B cell (primary cell): ENCODE measurements at regions not wholly inside any gene's neighbourhood (a gene's known extent, or its start where the extent isn't known, plus 50 kb on each side); places are given as distances from the start of the nearest gene placed in this dataset.

Source experiments
- ATAC-seq: fragments of 200-7000 bp; cut with Tn5 transposase; one replicate; pipeline ENCODE4 v1.10.0; 2021; ENCODE audit warnings: low read depth, mild to moderate bottlenecking, moderate number of reproducible peaks, moderate library complexity
- CTCF ChIA-PET: fragments of 350-600 bp; sonication (Branson Sonifier 250); formaldehyde crosslinking; loops from one replicate; lab custom pipeline; 2021; ENCODE audit warnings: antibody characterized with exemption, inconsistent platforms; lab: Charles Lee
- POLR2A ChIA-PET: fragments of 350-600 bp; sonication (Branson Sonifier 250); formaldehyde crosslinking; loops from one replicate; lab custom pipeline; 2021; ENCODE audit warnings: antibody characterized with exemption; lab: Charles Lee
- DNase-seq: peaks from one replicate; pipeline ENCODE4 v3.0.0; 2013
- H2AFZ ChIP-seq: 2 replicates; pipeline ENCODE4 v1.6.1; 2012; ENCODE audit warnings: mild to moderate bottlenecking, low read depth, low read length; ENCODE audit not compliant: insufficient read depth, poor library complexity, severe bottlenecking
- H3K27ac ChIP-seq, 2 donors: 1 replicate in 1 of 2; 2 replicates in 1 of 2; pipeline ENCODE4 v1.5.1; 2012 to 2013; ENCODE audit warnings: low read length in 2 of 2, mild to moderate bottlenecking in 2 of 2, moderate library complexity in 1 of 2
- H3K27me3 ChIP-seq, 4 experiments: fragments of 200-600 bp in 1 of 4; sonication (generic) in 1 of 4; replicated peaks in 1 of 4; 1 replicate in 2 of 4; 2 replicates in 2 of 4; pipeline versions ENCODE4 v1.6.1 to v1.7.0; 2013 to 2016; ENCODE audit warnings: low read length in 3 of 4, mild to moderate bottlenecking in 2 of 4, mixed read lengths in 1 of 4, moderate library complexity in 1 of 4; ENCODE audit not compliant: insufficient read depth in 4 of 4, control insufficient read depth in 3 of 4; ENCODE audit errors: control extremely low read depth in 1 of 4
- H3K36me3 ChIP-seq, 2 experiments: replicated peaks in 1 of 2; 1 replicate in 1 of 2; 2 replicates in 1 of 2; pipeline versions ENCODE4 v1.6.1 to v1.7.1; 2013; ENCODE audit warnings: low read length in 1 of 2; ENCODE audit not compliant: insufficient read depth in 2 of 2, control insufficient read depth in 1 of 2; ENCODE audit errors: control extremely low read depth in 1 of 2, extremely low read depth in 1 of 2
- H3K4me1 ChIP-seq, 2 donors: fragments of 200-600 bp in 1 of 2; sonication (generic) in 1 of 2; 1 replicate in 1 of 2; 2 replicates in 1 of 2; pipeline versions ENCODE4 v1.5.1 to v1.6.1; 2013 to 2017; ENCODE audit warnings: low read length in 2 of 2; ENCODE audit not compliant: control insufficient read depth in 2 of 2, insufficient read depth in 2 of 2
- H3K4me2 ChIP-seq: replicated peaks from 2 replicates; pipeline ENCODE3; 2012; ENCODE audit warnings: mild to moderate bottlenecking, low read depth, low read length; ENCODE audit not compliant: poor library complexity, severe bottlenecking
- H3K4me3 ChIP-seq, 5 experiments: fragments of 200-600 bp in 1 of 5; sonication (generic) in 1 of 5; 1 replicate in 3 of 5; 2 replicates in 2 of 5; pipeline versions ENCODE4 v1.5.1 to v1.7.0; 2011 to 2016; ENCODE audit warnings: low read length in 4 of 5, mild to moderate bottlenecking in 4 of 5, low read depth in 2 of 5, control low read depth in 1 of 5, moderate library complexity in 1 of 5; ENCODE audit not compliant: insufficient read depth in 1 of 5; ENCODE audit errors: control extremely low read depth in 1 of 5, extremely low read depth in 1 of 5
- H3K79me2 ChIP-seq: fragments of 200-600 bp; sonication (generic); one replicate; pipeline ENCODE4 v1.6.0; 2016; ENCODE audit warnings: low read length; ENCODE audit not compliant: control insufficient read depth, insufficient read depth
- H3K9ac ChIP-seq: fragments of 200-600 bp; sonication (generic); 2 replicates; pipeline ENCODE4 v1.6.1; 2017; ENCODE audit warnings: mild to moderate bottlenecking, low read length, moderate library complexity
- H3K9me3 ChIP-seq, 3 donors: one replicate each; pipeline versions ENCODE4 v1.6.1 to v1.7.1; 2013; ENCODE audit warnings: low read length in 2 of 3; ENCODE audit not compliant: control insufficient read depth in 2 of 3, insufficient read depth in 1 of 3; ENCODE audit errors: control extremely low read depth in 1 of 3
- H4K20me1 ChIP-seq: 2 replicates; pipeline ENCODE4 v1.6.0; 2012; ENCODE audit warnings: mild to moderate bottlenecking, low read length; ENCODE audit not compliant: insufficient read depth, control insufficient read depth, poor library complexity, severe bottlenecking
- H3K27ac Mint-ChIP-seq: one replicate; pipeline ENCODE4 v1.8.0; 2021; ENCODE audit warnings: mixed read lengths
- H3K27me3 Mint-ChIP-seq: one replicate; pipeline ENCODE4 v1.8.0; 2021; ENCODE audit warnings: mixed read lengths
- H3K4me1 Mint-ChIP-seq: one replicate; pipeline ENCODE4 v1.8.0; 2021; ENCODE audit warnings: mixed read lengths
- H3K4me3 Mint-ChIP-seq: one replicate; pipeline ENCODE4 v1.8.0; 2021; ENCODE audit warnings: mixed read lengths
- H3K9me3 Mint-ChIP-seq: one replicate; pipeline ENCODE4 v1.8.0; 2022; ENCODE audit warnings: mixed read lengths; ENCODE audit not compliant: insufficient read depth
- CTCF ChIP-seq: fragments of 200-600 bp; IDR thresholded peaks from one replicate; pipeline ENCODE4 v1.8.0; 2022; ENCODE audit warnings: antibody characterized with exemption, mild to moderate bottlenecking
- EZH2 ChIP-seq: IDR thresholded peaks from 2 replicates; pipeline ENCODE4 v1.6.1; 2012; ENCODE audit warnings: borderline replicate concordance, low read depth, mild to moderate bottlenecking, moderate library complexity, low read length; ENCODE audit not compliant: insufficient read depth, poor library complexity, severe bottlenecking
- WGBS: methylation state at CpG from one replicate; pipeline ENCODE4 v1.1.5; 2013; ENCODE audit warnings: missing lambda C conversion rate; ENCODE audit not compliant: insufficient coverage; 5-methylcytosine and 5-hydroxymethylcytosine counted together
- intact Hi-C: fragments of 100-400 bp; cut with micrococcal nuclease; formaldehyde crosslinking; loops from one replicate; pipeline ENCODE4 v1.10.0; 2022

DNA sequence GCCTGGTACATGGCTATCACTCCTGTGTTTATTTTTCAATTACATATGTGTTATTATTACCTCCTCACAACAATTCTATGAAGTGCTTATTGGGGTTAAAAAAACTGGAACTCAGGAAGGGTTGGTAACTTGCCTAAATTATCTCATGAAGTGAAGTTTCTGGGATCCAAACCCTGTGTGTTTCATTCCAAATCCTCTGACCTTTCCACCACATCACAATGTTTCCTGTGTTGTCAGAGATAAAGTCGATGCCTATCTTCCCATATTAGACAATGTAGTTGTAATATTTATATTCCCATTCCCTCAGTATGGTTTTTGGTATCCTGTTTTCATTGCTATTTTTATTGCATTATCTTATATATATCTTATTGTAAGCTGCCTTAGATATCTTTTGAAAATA lies 269.1 kb upstream of the CFAP20DC start:
- H3K9ac ChIP-seq = no peak overlapping the region
- Mint-ChIP-seq H3K4me3 (no peak overlapping the region), H3K9me3 (no peaks in the 10 kb centered on the region), H3K4me1 (no peaks in the 10 kb centered on the region), H3K27me3 (no peaks in the 10 kb centered on the region), H3K27ac (no peak overlapping the region)
- no peaks in the 10 kb centered on the region for H3K9me3 ChIP-seq
- H3K4me2 ChIP-seq = no peak overlapping the region
- H3K4me3 ChIP-seq = no peak overlapping the region
- no peaks in the 10 kb centered on the region for H3K36me3 ChIP-seq
- POLR2A ChIA-PET = no interaction called here
- ATAC-seq (no peak), DNase-seq (no peak)
- H3K27me3 ChIP-seq = no peaks in the 10 kb centered on the region
- no peak overlapping the region for H3K27ac ChIP-seq
- CTCF ChIA-PET = no interaction called here
- no CpG with 5 or more reads among the region's 1 CpG for WGBS
- H3K4me1 ChIP-seq = no peaks in the 10 kb centered on the region
- no peak overlapping the region for H2AFZ ChIP-seq
- H3K79me2 ChIP-seq = no peaks in the 10 kb centered on the region
- intact Hi-C loops = no loop called here
- TF ChIP-seq EZH2 (no peak), CTCF (no peak)
- no peaks in the 10 kb centered on the region for H4K20me1 ChIP-seq

- H3K79me2 ChIP-seq = no peaks in the 10 kb centered on the region
- H3K9me3 ChIP-seq = no peaks in the 10 kb centered on the region
- POLR2A ChIA-PET = no interaction called here
- TF ChIP-seq CTCF (no peak), EZH2 (no peak)
- H3K4me1 ChIP-seq = no peaks in the 10 kb centered on the region
- no peaks in the 10 kb centered on the region for H3K9me3 Mint-ChIP-seq
- no peaks in the 10 kb centered on the region for H4K20me1 ChIP-seq
- no peak overlapping the region for H3K9ac ChIP-seq
- H3K36me3 ChIP-seq = no peaks in the 10 kb centered on the region
- DNase-seq (no peak), ATAC-seq (no peak)
- H3K4me2 ChIP-seq = no peak overlapping the region
- H3K27me3 ChIP-seq = no peaks in the 10 kb centered on the region
- no peak overlapping the region for H2AFZ ChIP-seq
- no peaks in the 10 kb centered on the region for H3K27me3 Mint-ChIP-seq
- 97% methylated on average over 3 of the region's 6 CpGs for WGBS
- no peak overlapping the region for H3K27ac ChIP-seq
- no peaks in the 10 kb centered on the region for H3K4me1 Mint-ChIP-seq
- intact Hi-C loops = no loop called here
- H3K27ac Mint-ChIP-seq = no peak overlapping the region
- H3K4me3 ChIP-seq = no peak overlapping the region
- CTCF ChIA-PET = interaction anchor here (1.1 kb wide), 1 partner anchor 540 kb away, joined by 3 read pairs; no protein-coding TSS in a partner anchor
- no peak overlapping the region for H3K4me3 Mint-ChIP-seq
Measured at GRCh38 chr3:59317386-59317785, 267.6 kb upstream of the CFAP20DC start.
